T-helper 1 cell treated with Interleukin-12 subunit alpha and Interleukin-12 subunit beta and Interleukin-4 antibody, amounts not matched to agents 30 ng/mL and 1 ng/mL, for 36 hours (primary cell): ENCODE measurements at regions not wholly inside any gene's neighbourhood (a gene's known extent, or its start where the extent isn't known, plus 50 kb on each side); places are given as distances from the start of the nearest gene placed in this dataset.

Experiments used
- intact Hi-C: fragments of 100-400 bp; cut with micrococcal nuclease; formaldehyde crosslinking; loops from one replicate; pipeline ENCODE4 v1.15.1; 2024

GRCh38 chr14:98951521-98952152 lies 320.4 kb downstream of the BCL11B start:
- intact Hi-C loops = no loop called here

DNA sequence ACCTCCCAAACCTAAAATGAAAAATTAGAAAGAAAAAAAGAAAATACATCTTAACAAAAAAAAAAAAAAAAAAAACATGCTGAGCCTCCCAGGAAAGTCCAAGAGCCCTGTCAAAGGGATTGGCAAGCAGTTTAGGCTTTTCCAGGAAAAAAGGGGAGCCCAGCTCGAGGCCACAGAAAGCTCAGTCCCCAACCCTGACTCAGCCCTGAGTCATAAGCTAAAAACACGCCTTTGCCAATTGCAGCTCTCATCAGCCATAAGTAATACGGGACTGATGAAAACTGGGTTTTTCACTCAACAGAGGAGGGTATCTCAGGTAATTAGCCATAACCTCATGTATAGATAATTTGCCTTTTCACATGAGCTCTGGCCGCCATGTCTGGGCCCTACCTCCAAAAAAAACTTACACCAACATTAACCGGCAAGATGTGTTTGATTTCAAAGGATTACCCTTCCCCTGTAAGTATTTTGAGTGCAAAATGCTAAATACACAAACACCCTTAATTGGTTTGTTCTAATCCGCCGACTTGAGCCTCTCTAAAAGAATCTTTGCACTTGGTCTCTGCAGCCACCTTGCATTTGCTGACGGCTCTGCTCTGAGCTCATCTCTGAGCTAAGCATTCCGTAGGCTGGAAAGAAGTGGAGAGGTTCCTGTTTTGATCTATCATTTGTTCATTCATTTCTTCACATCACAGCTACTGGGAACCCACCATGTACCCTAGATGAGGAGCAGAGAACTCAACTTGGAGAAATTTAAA lies 319.2 kb downstream of the BCL11B start:
- intact Hi-C loops = no loop called here

DNA sequence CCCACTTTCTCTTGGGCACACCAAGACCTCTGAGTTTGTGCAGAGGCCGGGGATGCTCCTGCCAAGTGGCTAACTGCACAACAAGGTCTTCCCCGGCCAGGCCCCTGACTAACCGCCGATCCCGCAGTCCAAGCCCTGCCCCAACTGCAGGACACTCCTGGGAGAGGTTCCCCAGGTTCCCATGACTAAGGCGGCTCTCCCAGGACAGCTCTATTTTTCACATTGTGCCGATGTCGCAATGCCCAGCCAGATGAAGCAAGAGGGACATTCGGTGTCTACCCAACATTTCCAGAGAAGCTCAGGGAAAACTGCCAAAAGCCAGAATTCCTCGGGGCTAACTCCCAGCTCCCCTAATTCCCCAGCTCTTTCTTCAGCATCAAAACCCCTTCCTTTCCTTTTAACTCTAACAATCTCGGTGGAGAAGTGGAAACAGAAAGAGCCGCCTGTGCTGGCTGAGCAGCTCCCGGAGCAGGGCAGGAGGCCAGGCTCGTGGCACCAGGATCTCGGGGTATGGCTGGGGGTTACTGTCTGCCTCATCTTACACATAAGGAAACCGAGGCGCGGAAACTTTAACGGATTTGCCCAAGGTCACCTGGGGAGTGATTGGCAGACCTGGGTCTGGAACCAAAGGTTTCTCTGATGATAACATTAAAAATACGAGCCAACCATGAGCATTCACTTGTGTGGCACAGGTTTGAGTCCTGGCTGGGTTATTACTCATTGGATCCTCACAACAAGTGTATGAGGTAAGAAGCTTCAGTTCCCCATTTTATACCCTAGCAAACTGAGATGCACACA lies 318.2 kb downstream of the BCL11B start:
- intact Hi-C loops = no loop called here

GRCh38 chr14:98954349-98955000 lies 317.5 kb downstream of the BCL11B start:
- intact Hi-C loops = no loop called here

DNA sequence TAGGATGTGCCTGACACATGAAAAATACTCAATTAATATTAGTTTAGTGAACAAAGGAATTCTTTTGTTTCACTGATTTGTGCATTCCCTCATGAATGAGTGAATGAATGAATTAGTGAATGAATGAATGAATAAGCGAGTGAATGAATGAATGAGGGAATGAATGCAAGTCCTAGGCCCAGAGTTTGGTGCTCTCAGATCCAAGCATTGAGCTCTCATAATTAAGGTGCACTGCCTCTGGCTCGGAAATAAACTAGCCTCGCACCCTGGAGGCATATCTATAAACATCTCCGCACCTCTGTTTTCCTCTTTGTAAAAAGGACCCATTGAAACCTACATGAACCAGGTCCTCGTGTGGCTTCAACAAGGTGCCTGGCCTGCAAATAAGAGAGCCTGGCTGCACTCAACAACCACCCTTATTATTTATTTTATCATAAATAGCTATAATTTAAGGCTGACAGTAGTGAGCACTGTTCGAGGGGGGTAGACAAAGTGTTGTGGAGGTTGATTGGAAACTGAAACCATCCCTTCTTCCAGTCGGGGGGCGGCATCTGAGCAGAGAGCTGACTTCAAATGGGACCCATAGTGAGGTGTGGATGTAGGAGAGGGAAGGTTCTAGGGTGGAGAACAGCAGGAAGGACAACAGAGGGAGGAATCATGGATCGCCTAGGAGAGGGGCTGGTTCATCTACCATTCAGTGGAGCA lies 316.8 kb downstream of the BCL11B start:
- intact Hi-C loops = no loop called here

GRCh38 chr14:98955741-98956070 lies 316.3 kb downstream of the BCL11B start:
- intact Hi-C loops = no loop called here

- intact Hi-C loops = no loop called here
Observed at GRCh38 chr14:98956181-98956580, 315.8 kb downstream of the BCL11B start.

GRCh38 chr14:98956661-98957060 lies 315.3 kb downstream of the BCL11B start:
- intact Hi-C loops = no loop called here

- intact Hi-C loops = no loop called here
Observed at GRCh38 chr14:98957211-98958047, 314.6 kb downstream of the BCL11B start.

DNA sequence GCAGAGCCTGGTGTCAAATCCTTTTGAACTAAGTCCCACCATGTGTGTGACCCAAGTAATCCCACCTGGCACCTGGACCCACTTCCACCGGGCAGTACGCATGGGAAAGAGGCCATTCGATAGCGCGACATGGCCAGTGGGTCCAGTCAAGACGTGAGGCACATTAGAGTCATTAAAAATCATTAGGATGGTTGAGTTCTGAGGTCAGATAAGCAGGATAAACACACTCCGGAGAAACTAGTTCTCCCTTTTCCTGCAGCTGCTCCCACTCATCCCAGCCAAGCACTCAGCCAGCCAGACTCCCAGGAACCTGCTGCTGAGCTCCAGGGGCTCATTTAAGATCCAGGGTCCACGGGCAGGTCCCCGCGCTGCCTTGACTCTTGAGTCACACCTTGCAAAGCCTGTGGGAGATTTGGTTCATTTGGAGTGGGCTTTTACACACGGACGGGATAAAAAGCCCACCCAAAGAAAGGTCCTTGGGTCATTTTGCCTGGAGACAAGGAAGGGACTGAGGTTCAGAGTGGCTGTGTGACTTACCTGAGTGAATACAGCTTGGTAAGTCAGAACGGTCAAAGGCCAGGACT lies 313.9 kb downstream of the BCL11B start:
- intact Hi-C loops = no loop called here

DNA sequence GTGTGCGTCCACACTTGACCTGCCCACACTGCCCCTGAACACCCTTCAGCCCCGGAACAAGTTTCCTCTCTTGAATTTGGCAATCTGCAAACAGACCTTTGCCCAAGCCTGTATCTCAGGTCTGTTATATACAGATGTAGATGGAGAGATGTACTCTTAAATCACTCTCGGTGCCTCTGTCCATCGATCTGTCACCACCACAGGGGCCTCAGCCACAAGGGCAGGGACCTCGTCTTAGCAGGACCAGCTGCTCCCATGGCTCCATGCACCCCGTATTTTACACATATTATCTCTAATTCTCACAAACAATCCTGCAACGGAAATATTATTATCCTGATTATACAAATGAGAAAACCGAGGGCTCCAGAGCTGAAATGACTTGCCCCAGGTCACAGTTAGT lies 313.4 kb downstream of the BCL11B start:
- intact Hi-C loops = no loop called here

DNA sequence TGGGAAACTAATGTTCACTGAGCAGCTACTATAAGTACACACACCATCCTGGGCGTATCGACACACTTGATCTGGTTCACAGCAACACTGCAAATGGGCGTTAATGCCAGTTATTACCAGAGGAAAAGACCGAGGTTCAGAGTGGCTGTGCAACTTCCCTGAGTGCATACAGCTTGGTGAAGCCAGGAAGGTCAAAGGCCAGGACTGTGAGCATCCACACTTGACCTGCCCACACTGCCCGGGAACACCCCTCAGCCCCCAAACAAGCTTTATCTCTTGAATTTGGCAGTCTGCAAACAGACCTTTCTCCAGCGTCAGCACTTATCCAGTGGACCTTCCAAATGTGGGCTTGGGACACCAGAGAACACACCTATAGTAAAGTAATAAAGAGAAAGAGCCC lies 312.6 kb downstream of the BCL11B start:
- intact Hi-C loops = no loop called here

- intact Hi-C loops = no loop called here
Observed at GRCh38 chr14:98959958-98960616, 311.9 kb downstream of the BCL11B start.

DNA sequence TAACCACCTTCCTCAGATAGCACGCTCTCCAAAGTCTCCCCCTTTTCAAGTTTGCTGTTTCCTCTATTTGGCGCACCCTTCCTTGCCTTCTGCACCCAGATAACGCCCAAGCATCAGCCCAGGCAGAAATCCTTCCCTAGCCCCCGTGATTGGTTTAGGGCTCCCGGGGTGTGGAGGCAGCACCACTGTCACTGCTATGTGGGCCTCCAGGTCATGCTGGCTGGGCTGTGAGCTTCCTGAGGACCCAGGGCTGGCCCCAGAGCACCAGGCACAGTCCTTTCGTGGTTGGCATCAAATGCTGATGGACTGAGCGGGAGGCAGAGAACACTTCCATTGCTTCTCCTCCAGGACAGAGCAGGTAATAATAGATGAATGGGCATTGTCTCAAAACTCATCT lies 311.4 kb downstream of the BCL11B start:
- intact Hi-C loops = no loop called here

- intact Hi-C loops = no loop called here
Observed at GRCh38 chr14:98961191-98961590, 310.8 kb downstream of the BCL11B start.

DNA sequence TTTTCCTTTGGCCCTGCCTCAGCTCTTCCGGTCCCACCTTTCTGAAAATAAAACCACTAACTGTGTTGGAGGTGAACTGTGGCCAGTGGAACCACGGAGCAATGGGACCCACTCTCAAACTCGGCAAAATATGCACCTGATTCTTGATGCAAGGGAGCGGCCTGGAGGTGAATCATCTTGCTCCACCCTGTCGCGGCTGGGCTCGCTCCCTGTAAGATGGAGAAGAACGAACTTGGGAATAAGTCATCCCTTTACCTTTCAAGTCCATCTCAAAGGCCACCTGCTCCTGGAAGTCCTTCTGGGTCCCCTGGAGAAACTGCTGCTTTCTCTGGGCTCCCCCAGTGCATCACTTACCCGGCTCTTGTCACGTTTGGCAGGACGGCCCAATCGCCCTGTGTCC lies 309.9 kb downstream of the BCL11B start:
- intact Hi-C loops = no loop called here

DNA sequence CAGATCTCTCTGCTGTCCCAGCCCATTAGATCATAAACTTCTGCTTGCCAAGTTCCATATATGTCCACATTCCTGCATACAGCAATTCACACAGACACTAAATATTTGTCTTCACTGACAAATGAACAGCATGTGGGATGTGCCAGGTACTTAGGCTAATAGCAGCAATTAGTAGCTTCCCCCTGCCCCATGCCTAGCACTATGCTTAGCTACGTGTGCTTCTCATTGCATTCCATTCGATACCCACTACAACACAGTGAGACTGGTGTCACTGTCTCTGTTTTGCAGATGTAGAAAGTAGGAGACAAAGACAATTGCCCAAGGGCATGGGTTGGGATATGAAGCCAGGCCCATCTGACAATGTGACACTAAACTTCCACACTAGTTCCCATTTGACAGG lies 308.4 kb downstream of the BCL11B start:
- intact Hi-C loops = no loop called here

DNA sequence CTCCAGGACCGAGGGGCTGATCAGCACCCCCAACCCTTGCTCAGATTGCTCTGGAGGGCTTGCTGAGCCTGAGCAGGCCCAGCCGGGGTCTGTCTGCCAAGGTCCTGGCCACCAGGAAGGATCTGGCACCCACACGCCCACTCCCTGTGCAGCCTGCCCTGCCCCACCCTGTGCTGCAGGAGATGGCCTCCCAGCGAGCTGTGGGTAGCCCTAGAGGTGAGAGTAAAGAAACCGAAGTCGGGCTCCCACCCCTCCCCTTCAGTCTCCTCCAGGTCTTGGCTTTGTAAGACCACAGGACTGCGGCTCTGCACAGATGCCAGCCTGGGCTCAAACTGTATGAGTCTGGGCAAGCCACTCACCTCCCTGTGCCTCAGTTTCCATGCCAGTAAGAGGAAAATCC lies 307.8 kb downstream of the BCL11B start:
- intact Hi-C loops = no loop called here

DNA sequence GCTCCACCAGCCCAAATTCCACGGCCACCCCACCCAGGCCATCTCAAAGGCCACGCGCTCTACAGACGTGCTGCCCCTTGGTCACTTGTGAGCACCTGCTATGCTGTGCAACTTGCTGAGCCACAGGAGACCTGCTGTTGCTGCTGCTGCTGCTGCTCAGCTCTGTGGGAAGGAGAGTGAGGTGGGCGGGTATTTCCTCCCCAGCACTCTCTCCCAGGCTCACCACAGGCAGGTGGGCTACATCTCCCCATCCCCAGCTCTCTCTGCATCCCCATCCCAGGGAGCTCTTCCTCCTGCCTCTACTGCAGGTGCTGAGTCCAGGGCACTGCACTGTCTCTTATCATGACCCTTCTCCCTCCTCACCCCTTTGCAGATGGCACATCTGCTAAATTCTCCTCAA lies 306.9 kb downstream of the BCL11B start:
- intact Hi-C loops = no loop called here

- intact Hi-C loops = no loop called here
Observed at GRCh38 chr14:98966016-98966415, 306.0 kb downstream of the BCL11B start.
